HG03139 (cell line): ENCODE measurements at regions not wholly inside any gene's neighbourhood (a gene's known extent, or its start where the extent isn't known, plus 50 kb on each side); places are given as distances from the start of the nearest gene placed in this dataset.
"Not testable (repeated sequence)": the region's sequence is repeated elsewhere in the genome, so short reads cannot be mapped to it uniquely, and the experiment has no call there.

Experiments
- ATAC-seq: cut with Tn5 transposase; IDR thresholded peaks from one replicate; pipeline ENCODE4 v1.9.1; 2021; ENCODE audit not compliant: unreplicated experiment

DNA sequence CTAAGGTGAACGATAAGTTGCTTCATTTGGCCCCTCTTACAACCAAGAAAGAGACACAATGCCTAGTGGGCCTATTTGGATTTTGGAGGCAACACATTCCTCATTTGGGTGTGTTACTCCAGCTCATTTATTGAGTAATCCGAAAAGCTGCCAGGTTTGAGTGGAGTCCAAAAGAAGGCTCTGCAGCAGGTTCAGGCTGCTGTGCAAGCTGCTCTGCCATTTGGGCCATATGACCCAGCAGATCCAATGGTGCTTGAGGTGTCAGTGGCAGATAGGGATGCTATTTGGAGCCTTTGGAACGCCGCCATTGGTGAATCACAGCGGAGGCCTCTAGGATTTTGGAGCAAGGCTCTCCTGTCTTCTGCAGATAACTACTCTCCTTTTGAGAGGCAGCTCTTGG is 176.4 kb downstream of the AKR1D1 start:
- ATAC-seq = not testable (repeated sequence)

DNA sequence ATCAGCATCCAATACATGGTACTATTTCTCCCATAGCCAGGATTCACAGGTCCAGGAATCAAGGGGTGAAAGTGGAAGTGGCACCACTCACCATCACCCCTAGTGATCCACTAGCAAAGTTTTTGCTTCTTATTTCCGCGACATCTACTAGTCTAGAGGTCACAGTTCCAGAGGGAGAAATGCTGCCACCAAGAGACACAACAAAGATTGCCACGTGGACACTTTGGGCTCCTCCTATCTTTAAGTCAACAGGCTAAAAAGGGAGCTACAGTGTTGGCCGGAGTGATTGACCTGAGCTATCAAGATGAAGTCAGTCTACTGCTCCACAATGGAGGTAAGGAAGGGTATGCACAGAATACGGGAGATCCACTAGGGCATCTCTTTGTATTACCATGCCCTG is 178.2 kb downstream of the AKR1D1 start:
- ATAC-seq = no peak

DNA sequence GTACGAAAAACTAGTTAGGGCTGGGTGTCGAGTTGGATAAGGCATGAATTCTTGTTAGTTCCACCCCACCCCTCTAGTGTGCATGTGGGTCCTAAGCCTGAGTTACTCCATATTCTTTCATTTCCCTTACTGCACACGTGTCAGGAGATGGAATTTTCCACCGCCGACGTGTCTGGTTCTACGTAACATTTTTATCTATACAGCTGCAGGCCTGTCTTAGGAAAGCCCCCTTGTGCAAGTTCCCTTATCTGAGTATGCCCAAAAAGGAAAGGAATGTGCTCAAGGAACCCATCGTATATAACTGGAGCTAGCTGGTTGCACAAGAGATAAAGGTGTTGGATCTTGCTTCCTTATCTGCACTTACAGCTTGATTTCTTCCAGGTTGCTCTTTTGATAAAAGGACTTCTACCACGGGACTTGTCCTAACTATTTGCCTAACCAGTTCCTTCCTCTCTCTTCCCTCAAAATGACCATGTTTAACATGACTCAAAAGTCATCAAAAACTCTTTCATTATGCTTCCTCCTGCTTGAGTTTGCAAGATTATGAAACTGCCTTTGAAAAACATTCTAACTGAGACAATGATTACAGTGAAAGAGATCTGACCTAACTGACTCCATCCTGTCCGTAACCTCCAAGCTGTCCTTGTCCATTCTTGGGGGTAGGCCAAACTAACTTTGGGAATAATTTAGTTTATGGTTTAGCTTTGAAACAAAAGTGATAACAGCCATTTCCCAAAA is 181.4 kb downstream of the AKR1D1 start:
- ATAC-seq = no peak

DNA sequence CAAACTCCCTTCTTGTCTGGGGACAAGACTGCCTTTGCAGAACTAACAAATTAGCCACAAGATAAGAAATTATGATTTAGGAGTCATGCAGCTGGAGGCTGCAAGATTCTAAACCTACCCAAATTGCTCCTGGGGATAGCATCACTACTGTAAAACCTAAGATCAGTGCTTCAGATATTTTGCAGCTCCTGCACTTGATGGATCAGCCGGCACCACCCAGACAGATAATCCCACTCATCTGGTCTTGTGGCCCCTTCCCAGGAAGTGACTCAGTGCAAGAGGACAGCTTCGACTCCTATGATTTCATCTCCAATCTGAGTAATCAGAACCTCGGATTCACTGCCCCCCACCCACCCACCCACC is 181.9 kb downstream of the AKR1D1 start:
- ATAC-seq = no peak

DNA sequence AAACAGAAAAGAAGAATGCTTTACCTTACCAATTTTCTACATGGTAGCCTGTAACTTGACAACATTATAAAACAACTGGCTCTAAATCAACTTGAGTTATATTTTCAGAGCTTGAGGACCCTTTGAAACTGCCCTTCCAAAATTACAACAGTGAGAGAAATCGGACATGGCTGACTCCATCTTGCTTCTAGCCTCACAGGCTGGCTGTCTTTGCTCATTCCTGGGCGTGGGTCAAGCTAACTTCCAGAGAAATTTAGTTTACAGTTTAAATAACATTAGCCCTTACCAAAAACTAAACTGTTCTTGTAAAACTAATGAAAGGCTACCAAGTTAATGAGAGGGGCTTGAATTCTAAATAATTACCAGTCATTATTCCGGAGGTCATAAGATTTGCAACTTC is 183.4 kb downstream of the AKR1D1 start:
- no peak for ATAC-seq

DNA sequence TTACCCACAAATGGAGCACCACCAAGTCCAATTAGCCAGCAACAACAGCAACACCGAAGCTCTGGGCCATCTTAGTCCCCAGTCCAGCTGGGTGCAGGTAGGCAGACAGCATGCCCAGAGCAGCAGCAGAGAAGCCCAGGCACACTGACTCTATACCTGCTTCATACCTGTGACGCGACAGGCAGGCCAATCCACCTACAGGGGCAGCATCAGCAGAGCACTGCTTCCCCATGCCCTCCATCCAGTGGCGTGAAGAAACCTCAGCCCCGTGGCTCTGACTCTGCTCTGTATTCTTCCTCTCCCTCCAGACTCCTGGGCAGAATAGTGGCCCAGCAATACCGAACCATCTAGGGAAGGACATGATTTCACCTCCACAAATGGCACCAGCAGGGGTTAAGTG is 191.7 kb downstream of the AKR1D1 start:
- ATAC-seq = no peak

DNA sequence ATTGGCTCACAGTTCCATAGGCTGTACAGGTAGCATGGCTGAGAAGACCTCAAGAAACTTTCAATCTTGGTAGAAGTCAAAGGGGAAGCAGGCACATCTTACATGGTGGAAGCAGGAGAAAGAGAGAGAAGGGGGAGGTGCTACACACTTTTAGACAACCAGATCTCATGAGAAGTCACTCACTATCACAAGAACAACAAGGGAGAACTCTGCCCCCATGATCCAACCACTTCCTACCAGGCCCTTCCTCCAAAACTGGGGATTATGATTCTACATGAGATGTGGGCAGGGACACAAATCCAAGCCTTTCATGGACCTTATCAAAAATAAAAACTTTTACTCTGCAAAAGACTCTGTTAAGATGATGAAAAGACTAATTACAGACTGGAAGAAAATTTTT is 183.2 kb upstream of the TRIM24 start:
- no peak for ATAC-seq

DNA sequence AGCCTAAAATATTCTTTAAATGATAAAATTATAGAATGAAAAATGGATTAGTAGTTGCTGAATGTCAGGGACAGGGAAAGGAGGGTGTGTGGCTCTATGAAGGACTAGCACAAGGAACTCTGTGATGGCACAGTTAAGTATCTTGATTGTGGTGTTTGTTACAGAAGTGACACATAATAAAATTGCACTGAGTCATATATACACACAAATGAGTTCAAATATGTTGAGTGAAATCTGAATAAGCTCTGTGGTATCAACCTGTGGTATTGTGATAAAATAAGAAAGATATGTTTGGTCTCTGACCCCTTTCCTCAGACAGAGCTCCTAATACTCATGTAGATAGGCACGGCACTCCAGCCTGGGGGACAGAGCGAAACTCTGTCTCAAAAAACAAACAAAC is 181.5 kb upstream of the TRIM24 start:
- no peak for ATAC-seq

DNA sequence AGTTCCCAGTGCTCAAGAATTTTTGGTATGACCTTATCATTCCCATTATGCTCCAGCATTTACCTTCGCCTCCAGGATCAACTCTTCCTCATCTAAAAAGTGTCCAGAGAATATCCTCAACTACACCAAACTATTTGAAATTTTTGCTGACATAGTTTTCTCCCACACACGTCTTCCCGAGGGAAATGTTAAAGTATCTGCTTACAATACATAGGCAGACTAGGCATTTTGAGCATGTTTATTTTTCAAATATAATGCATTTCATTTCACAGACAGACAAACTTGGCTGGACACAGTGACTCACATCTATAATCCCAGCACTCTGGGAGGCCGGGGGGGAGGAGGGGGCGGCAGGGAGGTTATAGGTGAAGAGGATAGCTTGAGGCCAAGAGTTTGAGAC is 177.1 kb upstream of the TRIM24 start:
- no peak for ATAC-seq

DNA sequence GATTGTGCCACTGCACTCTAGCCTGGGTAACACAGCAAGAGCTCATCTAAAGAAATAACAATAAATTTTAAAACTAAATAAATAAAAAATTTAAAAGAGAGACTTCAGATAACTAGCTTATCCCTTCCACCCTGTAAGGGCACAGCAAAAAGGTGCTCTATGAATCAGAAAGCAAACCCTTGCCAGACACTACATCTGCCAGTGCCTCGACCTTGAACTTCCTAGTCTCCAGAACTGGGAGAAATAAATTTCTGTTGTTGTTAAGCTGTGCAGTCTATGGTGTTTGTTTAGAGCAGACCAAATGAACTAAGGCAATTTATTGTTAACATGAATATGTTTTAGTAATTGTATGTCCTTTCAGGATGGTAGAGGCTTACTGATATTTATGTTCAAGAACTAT is 174.9 kb upstream of the TRIM24 start:
- ATAC-seq = no peak

DNA sequence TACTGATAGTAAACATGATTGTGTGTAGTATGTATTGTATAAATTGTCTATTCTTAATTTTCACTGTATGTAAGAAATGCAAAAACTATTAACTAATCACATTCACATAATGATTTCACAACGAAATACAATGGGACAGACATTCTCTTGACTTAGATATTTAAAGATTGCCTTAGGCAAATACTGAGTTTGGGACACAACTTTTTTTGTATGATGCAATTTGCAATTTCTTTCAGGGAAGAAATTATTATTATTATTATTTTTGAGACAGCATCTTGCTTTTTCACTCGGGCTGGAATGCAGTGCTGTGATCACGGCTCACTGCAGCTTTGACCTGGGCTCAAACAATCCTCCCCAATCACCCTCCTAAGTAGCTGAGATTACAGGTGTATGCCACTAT is 173.2 kb upstream of the TRIM24 start:
- no peak for ATAC-seq

DNA sequence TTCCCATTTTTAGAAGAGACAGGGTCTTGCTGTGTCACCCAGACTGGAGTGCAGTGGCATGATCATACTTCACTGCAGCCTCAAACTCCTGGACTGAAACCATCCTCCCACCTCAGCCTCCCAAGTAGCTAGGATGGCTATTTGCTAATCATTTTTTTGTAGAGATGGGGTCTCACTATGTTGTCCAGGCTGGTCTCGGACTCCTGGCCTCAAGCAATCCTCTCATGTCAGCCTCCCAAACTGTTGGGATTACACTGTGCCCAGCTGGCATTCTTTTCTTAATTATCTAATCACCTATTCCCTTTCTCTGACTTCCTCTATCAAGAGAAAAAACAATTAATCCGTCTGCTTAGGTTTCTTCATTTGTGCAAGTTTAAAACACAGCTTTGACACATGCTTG is 172.5 kb upstream of the TRIM24 start:
- ATAC-seq = no peak

DNA sequence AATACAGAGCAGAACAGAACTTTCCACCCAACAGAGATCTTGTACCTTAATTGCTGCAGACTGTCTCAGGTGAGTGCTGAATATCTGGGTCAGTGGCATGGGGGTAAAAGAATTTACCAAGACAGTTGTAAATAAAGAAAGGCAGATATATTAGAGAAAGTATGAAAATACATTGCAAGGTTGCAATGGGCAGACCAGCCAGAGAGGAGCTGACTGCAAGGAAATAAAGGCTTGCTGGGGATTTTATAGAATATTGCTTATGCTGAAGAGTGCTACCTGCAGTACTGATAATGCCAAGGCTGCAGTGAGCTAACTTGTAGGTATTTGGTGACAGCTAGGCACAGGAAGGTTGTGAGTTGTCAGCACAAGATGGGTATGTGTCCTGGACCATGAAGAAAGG is 171.0 kb upstream of the TRIM24 start:
- no peak for ATAC-seq

DNA sequence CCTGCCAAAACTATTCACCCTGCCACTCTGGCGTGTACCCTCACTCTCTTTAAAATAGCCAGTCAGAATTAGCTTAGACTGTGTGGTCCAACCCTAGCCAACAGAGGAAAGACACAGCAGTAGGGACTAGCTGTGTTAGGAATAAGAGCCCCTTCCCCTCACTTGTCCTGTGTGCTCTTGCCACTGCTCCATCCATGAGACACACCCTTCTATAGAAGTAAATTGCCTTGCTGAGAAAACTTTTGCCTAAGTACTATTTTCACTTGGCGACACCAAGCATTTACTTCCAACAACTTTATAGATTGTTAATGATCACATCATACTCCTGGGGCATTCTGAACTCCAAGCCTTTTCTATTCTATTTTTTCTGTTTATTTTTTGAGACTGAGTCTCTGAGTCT is 170.2 kb upstream of the TRIM24 start:
- no peak for ATAC-seq

DNA sequence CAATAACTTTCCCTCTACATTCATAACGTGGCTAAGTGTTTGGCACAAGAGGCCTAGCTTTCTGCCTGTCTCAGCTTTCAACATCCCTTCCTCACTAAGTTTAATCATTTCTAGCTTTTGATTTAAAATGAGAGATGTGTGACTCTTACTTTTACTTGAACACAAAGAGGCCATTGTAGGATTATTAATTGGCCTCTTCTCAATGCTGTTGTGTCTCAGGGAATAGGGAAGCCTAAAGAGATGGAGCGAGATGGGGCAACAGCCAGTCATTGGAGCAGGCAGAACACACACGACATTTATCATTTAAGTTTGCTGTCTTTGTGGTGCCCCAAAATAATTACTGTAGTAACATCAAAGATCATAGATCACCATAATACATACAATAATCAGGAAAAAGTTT is 167.1 kb upstream of the TRIM24 start:
- no peak for ATAC-seq

DNA sequence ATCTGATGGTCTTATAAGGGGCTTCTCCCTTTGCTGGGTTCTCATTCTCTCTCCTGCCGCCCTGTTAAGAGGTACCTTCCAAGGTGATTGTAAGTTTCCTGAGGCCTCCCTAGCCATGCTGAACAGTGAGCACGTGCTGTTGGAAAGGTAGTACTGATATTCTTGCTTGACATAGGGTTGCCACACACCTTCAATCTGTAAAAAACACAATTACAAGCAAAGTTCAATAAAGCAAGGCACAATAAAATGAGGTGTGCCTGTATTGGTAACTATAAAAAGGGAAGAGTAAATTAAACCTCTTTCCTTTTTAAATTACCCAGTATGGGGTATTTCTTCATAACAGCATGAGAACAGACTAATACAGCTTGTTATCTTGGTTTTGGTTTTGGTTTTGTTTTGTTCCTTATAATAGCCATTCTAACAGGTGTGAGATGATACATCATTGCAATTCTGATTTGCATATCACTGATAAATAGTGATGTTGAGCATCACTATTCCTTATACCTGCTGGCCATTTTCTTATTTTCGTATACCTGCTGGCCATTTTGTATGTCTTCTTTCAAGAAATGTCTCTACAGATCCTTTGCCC is 164.9 kb upstream of the TRIM24 start:
- no peak for ATAC-seq

DNA sequence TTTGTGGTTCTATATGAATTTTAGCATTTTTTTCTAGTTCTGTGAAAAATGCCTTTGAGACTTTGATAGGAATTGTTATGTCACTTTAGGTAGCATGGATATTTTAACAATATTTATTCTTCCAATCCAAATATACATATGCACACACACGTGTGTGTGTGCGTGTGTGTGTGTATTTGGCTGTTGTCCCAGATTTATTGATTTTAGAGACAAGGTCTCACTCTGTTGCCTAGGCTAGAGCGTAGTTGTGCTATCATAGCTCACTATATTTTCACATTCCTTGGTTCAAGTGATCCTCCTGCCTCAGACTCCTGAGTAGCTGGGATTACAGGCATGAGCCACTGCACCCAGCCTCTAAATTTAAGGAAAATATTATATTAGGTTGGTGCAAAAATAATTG is 162.5 kb upstream of the TRIM24 start:
- no peak for ATAC-seq

DNA sequence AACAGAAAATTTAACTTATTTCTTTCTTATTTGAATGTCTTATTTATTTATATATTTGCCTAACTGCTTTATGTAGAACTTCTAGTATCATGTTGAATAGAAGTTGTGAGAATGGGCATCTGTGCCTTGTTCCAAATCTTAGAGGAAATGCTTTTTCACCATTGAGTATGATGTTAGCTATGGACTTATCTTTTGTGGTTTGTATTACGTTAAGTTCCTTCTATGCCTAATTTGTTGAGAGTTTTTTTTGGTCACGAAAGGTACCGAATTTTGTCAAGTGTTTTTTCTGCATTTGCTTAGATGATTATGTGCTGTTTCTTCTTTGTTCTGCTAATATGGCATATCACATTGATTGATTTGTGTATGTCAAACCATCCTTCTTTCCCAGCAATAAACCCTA is 161.0 kb upstream of the TRIM24 start:
- ATAC-seq = no peak

DNA sequence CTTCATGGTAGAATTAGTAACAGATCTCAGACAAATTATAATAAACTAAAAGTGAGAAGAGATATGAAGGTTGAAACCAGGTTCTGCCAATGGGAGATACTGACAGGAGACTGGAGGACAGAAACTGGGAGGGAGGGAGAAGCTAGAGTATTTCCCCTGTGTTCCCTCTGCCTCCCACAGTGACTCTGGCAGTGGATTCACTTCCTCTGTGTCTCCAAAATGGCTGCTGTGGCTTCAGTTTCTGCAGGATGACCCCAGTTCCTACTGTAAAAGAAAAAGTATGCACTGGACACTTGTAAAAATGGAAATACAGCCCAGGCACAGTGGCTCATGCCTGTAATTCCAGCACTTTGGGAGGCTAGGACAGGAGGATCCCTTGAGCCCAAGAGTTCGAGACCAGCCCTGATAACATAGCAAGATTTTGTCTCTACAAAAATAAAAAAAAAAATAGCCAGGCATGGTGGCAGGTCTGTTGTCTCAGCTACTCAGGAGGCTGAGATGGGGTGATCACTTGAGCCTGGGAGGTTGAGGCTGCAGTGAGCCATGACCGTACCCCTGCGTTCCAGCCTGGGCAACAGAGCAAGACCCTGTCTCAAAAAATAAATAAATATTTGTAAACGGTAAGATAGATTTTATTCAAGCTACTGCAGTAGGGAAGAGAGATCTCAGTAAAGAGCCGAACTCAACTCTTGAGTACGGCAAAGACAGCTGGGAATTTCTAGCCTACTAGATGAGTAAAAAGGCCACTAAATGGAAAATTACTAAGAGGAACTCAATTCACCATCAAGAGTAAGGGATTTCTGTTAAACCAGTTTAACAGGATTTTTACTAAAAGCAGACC is 156.6 kb upstream of the TRIM24 start:
- no peak for ATAC-seq

DNA sequence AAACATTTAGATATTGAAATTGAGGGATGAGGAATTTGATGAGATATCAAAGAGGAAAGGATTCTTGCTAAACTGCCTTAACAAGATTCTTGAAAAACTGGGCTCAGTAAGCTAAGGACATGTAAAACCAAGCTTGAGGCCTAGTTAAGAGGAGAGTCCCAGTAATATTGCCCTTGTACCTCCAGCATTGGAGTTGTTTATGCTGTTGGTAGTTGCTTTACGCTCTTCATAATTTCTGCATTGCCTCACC is 156.1 kb upstream of the TRIM24 start:
- ATAC-seq = no peak

DNA sequence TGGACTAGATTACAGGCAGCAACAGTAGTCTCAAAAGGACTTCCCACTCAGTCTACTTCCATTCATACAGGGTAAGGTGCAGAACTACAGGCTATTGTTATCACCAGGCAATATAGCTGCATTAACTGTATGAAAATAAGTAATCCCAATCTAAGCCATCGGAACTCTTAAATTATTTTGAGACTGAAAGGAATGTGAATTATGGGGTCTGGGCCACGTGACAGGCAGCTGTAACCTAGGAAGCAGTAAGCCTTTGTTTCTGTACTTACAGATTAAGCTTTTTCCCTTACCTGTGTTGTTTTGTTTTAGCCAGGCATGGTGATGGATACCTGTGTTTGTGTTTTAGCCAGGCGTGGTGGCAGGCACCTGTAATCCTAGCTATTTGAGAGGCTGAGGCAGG is 152.4 kb upstream of the TRIM24 start:
- no peak for ATAC-seq

DNA sequence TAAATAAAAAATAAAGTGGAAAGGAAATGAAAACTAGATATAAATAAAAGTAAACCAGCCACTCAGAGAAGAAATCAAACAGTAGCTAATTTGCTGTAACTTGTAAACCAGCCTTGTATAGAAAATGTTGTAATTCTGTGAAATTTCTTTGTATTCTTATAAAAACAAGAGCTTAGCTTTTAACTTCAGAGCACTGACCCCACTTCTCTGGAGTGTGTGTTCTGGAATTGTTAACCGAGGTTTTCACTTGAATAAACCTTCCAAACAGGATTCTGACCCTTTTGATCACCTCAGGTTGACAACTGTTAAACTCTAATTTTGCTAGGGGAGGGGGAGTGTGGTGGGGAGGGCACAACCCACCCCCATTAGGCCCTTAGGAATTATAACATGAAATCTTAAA is 151.9 kb upstream of the TRIM24 start:
- no peak for ATAC-seq

DNA sequence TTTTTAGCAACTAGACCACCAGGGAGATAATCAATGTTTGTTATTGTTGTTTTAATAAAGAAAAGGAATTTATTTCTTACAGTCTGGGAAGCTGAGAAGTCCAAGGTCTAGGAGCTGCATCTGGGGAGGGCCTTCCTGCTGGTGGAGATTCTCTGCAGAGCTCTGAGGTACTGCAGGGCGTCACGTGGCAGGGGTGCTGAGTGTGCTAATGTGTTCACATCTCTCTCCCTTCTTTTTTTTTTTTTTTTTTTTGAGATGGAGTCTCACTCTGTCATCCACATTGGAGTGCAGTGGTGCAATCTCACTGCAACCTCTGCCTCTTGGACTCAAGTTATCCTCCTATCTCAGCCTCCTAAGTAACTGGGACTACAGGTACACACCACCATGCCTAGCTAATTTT is 150.9 kb upstream of the TRIM24 start:
- ATAC-seq = no peak
